ENCODE measurements at regions not wholly inside any gene's neighbourhood (a gene's known extent, or its start where the extent isn't known, plus 50 kb on each side); places are given as distances from the start of the nearest gene placed in this dataset.

DNA sequence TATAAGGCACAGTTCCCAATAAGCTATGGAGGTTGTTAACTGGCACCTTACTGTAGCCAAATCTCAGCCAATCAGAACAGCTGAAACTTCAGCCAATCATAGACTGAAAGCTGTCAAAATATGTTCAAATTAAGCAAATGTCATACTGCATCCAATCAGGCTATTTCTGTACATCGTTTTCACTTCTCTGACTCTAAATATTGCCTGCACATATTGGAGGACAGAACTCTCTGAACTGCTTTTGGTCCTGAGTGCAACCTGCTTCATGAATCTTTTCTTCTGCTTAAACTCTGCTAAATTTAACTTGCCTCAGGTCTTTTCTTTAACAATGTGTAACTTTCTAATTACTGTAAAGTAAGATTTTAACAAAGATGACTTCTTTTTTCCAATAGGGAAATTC lies 1198.9 kb upstream of the PCDH7 start:
- TF ChIP-seq, protein P1, sequence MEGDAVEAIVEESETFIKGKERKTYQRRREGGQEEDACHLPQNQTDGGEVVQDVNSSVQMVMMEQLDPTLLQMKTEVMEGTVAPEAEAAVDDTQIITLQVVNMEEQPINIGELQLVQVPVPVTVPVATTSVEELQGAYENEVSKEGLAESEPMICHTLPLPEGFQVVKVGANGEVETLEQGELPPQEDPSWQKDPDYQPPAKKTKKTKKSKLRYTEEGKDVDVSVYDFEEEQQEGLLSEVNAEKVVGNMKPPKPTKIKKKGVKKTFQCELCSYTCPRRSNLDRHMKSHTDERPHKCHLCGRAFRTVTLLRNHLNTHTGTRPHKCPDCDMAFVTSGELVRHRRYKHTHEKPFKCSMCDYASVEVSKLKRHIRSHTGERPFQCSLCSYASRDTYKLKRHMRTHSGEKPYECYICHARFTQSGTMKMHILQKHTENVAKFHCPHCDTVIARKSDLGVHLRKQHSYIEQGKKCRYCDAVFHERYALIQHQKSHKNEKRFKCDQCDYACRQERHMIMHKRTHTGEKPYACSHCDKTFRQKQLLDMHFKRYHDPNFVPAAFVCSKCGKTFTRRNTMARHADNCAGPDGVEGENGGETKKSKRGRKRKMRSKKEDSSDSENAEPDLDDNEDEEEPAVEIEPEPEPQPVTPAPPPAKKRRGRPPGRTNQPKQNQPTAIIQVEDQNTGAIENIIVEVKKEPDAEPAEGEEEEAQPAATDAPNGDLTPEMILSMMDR (IDR thresholded peaks at IDR 0.05; ENCODE audit: low read length) = no peak
- TF ChIP-seq EZH2 (IDR thresholded peaks at IDR 0.05; ENCODE audit: borderline replicate concordance, low read length) = no peak
